Peyer's patch (tissue), 4 donors: ENCODE measurements at regions not wholly inside any gene's neighbourhood (a gene's known extent, or its start where the extent isn't known, plus 50 kb on each side); places are given as distances from the start of the nearest gene placed in this dataset.

Experiments
- CTCF ChIP-seq, 6 experiments: fragments of 450-650 bp in 4 of 6; fragments of 200-600 bp in 2 of 6; sonication (generic) in 1 of 6; IDR thresholded peaks; one replicate each; pipeline ENCODE4 v1.5.1; 2017 to 2019; ENCODE audit warnings: antibody characterized with exemption in 6 of 6, mild to moderate bottlenecking in 3 of 6, moderate library complexity in 1 of 6
- POLR2A ChIP-seq, 2 donors: fragments of 450-650 bp; IDR thresholded peaks; one replicate each; pipeline ENCODE4 v1.5.1; 2017; ENCODE audit warnings: antibody characterized with exemption in 2 of 2, mild to moderate bottlenecking in 2 of 2, moderate library complexity in 2 of 2

- TF ChIP-seq CTCF (IDR thresholded peaks at IDR 0.05) (no peak), POLR2A (IDR thresholded peaks at IDR 0.05) (no peak)
Observed at GRCh38 chr2:234669001-234669400, 172.1 kb upstream of the ARL4C start.
